Esophagus muscularis mucosa (tissue), 3 donors: ENCODE measurements at regions not wholly inside any gene's neighbourhood (a gene's known extent, or its start where the extent isn't known, plus 50 kb on each side); places are given as distances from the start of the nearest gene placed in this dataset.

Experiments used
- CTCF ChIP-seq, 3 experiments: fragments of 200-600 bp in 2 of 3; fragments of 450-650 bp in 1 of 3; sonication (generic) in 2 of 3; IDR thresholded peaks; one replicate each; pipeline ENCODE4 v1.5.1; 2017 to 2019; ENCODE audit warnings: antibody characterized with exemption in 3 of 3, mild to moderate bottlenecking in 2 of 3, moderate library complexity in 1 of 3
- EP300 ChIP-seq: sonication (generic); formaldehyde crosslinking; IDR thresholded peaks from one replicate; pipeline ENCODE4 v1.6.1; 2017; ENCODE audit warnings: antibody characterized with exemption

- no peak for TF ChIP-seq CTCF (IDR thresholded peaks at IDR 0.05)
- TF ChIP-seq EP300 = no peak
Measured at GRCh38 chr17:72238157-72238673, 117.4 kb downstream of the SOX9 start.
